Endothelial cell of umbilical vein (primary cell): ENCODE measurements at regions not wholly inside any gene's neighbourhood (a gene's known extent, or its start where the extent isn't known, plus 50 kb on each side); places are given as distances from the start of the nearest gene placed in this dataset.

Experiments
- BruUV-seq: library from RNA; stranded (reverse); fragments of 400-500 nt; replicated peaks from 2 replicates; lab custom pipeline; 2021; lab: Mats Ljungman, UMichigan
- CTCF ChIA-PET: fragments of 300-600, 350-600 bp; sonication (Branson Sonifier 250); formaldehyde crosslinking; loops from one replicate; lab custom pipeline; 2021; ENCODE audit warnings: antibody characterized with exemption, inconsistent platforms; lab: Charles Lee
- POLR2A ChIA-PET: fragments of 300-600, 350-600 bp; sonication (Branson Sonifier 250); formaldehyde crosslinking; loops from one replicate; lab custom pipeline; 2021; ENCODE audit warnings: antibody characterized with exemption, inconsistent platforms; lab: Charles Lee
- DNase-seq: peaks from one replicate; pipeline ENCODE4 v3.0.0-alpha.2; 2011; ENCODE audit warnings: low read depth, low spot score
- FAIRE-seq: peaks from 2 replicates; lab custom pipeline; 2011; peaks lifted over from hg19 to GRCh38; lab: Jason Lieb, UNC
- H2AFZ ChIP-seq: 2 replicates; pipeline ENCODE4 v1.6.0; 2012; ENCODE audit warnings: low read depth, low read length, control low read depth, inconsistent platforms
- H3K27ac ChIP-seq: 2 replicates; pipeline ENCODE4 v1.5.1; 2011; ENCODE audit warnings: low read depth, mild to moderate bottlenecking, control low read depth, low read length, moderate library complexity; ENCODE audit not compliant: insufficient read depth
- H3K27me3 ChIP-seq, 2 experiments: 2 replicates each; pipeline versions ENCODE4 v1.6.0 to v1.6.1; 2011; ENCODE audit warnings: low read length in 2 of 2, mixed read lengths in 1 of 2; ENCODE audit not compliant: control insufficient read depth in 2 of 2, insufficient read depth in 2 of 2
- H3K36me3 ChIP-seq, 2 experiments: 2 replicates in 1 of 2; 3 replicates in 1 of 2; pipeline ENCODE4 v1.5.1; 2011; ENCODE audit warnings: low read length in 2 of 2, mild to moderate bottlenecking in 1 of 2, moderate library complexity in 1 of 2; ENCODE audit not compliant: control insufficient read depth in 2 of 2, insufficient read depth in 2 of 2; ENCODE audit errors: extremely low read depth in 1 of 2
- H3K4me1 ChIP-seq: 3 replicates; pipeline ENCODE4 v1.5.1; 2011; ENCODE audit warnings: mild to moderate bottlenecking, low read length; ENCODE audit not compliant: control insufficient read depth, insufficient read depth; ENCODE audit errors: extremely low read depth
- H3K4me2 ChIP-seq: 2 replicates; pipeline ENCODE4 v1.6.1; 2011; ENCODE audit warnings: low read length, control low read depth, mixed read lengths; ENCODE audit not compliant: insufficient read depth
- H3K4me3 ChIP-seq, 3 experiments: fragments of 200-600 bp in 1 of 3; sonication (generic), shearing (Covaris generic) in 1 of 3; replicated peaks in 1 of 3; 2 replicates each; pipeline ENCODE4 v1.5.1; 2011 to 2016; ENCODE audit warnings: control low read depth in 3 of 3, low read length in 3 of 3, mild to moderate bottlenecking in 2 of 3, inconsistent platforms in 1 of 3, low read depth in 1 of 3, moderate library complexity in 1 of 3; ENCODE audit not compliant: insufficient read depth in 1 of 3
- H3K79me2 ChIP-seq: 2 replicates; pipeline ENCODE4 v1.6.0; 2012; ENCODE audit warnings: low read length, inconsistent platforms; ENCODE audit not compliant: control insufficient read depth, insufficient read depth
- H3K9ac ChIP-seq: replicated peaks from 2 replicates; pipeline ENCODE3; 2011; ENCODE audit warnings: low read length, control low read depth; ENCODE audit not compliant: insufficient read depth; ENCODE audit errors: extremely low read depth
- H3K9me1 ChIP-seq: replicated peaks from 3 replicates; pipeline ENCODE4 v1.6.0; 2011; ENCODE audit warnings: mild to moderate bottlenecking, low read length; ENCODE audit not compliant: control insufficient read depth, insufficient read depth; ENCODE audit errors: extremely low read depth
- H3K9me3 ChIP-seq: replicated peaks from 2 replicates; pipeline ENCODE4 v1.5.1; 2012; ENCODE audit warnings: low read length, inconsistent platforms; ENCODE audit not compliant: control insufficient read depth, insufficient read depth
- H4K20me1 ChIP-seq: replicated peaks from 2 replicates; pipeline ENCODE3; 2011; ENCODE audit warnings: mild to moderate bottlenecking, low read length; ENCODE audit not compliant: control insufficient read depth, insufficient read depth; ENCODE audit errors: extremely low read depth
- EZH2 ChIP-seq: IDR thresholded peaks from 2 replicates; pipeline ENCODE4 v1.6.1; 2012; ENCODE audit warnings: borderline replicate concordance, low read depth, mild to moderate bottlenecking, moderate library complexity, low read length, inconsistent platforms; ENCODE audit not compliant: severe bottlenecking
- FOS ChIP-seq: IDR thresholded peaks from 2 replicates; pipeline ENCODE4 v1.6.1; 2011; ENCODE audit warnings: mild to moderate bottlenecking, low read length, moderate library complexity, borderline replicate concordance; ENCODE audit not compliant: insufficient read depth
- GATA2 ChIP-seq: IDR thresholded peaks from 2 replicates; pipeline ENCODE4 v1.7.0; 2011; ENCODE audit warnings: low read depth, mild to moderate bottlenecking, moderate library complexity, mixed read lengths, low read length; ENCODE audit not compliant: insufficient read length, insufficient read depth
- POLR2A ChIP-seq: IDR thresholded peaks from 2 replicates; pipeline ENCODE4 v1.6.1; 2012; ENCODE audit warnings: low read depth, mild to moderate bottlenecking, control low read depth, low read length
- dilution Hi-C: fragments of 300-500 bp; cut with MboI; formaldehyde crosslinking; loops from one replicate; pipeline ENCODE4 v1.15.0; 2019; ENCODE audit warnings: low sequenced_read_pairs; ENCODE audit not compliant: extremely low pct_ligation_motif_present
- intact Hi-C: fragments of 100-400 bp; cut with micrococcal nuclease; formaldehyde crosslinking; loops from one replicate; pipeline ENCODE4 v1.10.0; 2022
- TF ChIP-seq, protein P1 (sequence below), 2 donors: IDR thresholded peaks; 1 replicate in 1 of 2; 2 replicates in 1 of 2; pipeline ENCODE4 v1.5.1; 2011; ENCODE audit warnings: low read length in 2 of 2, mild to moderate bottlenecking in 2 of 2, moderate library complexity in 2 of 2, control low read depth in 1 of 2, inconsistent platforms in 1 of 2, low read depth in 1 of 2; ENCODE audit not compliant: insufficient read depth in 1 of 2; ENCODE audit errors: extremely low read depth in 1 of 2

DNA sequence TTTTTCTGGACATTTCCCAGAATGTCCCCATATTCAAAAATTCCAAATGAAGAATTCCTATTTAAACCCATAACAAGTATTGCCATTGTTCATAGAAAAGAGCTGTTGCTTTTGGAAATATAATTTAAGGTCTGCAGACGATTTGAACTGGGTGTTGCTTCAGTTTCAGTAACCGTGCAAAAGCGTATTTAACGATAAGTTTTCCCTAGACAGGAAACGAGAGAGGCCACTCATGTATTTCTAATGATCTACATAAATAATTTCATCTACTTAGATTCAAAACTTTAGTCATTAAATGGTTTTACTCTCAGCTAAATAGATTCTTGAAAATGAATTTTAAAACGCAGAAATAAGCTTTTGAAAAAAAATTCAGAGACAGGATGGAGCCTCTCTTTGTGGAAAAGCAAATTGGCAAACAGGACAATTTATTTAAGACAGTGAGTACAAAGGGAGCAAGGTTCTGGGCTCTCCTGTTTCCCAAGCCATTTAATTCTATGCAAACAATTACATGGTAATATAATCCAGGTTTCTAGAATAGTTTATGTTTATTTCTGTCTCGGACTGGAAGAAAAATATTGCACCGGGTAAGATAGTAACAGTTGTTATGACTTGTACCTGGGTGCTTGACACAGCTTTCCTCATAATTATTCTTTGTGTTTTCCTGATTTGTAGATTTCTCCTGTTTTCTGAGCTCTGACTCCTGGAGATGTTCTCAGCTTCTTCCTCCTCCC is 263.0 kb downstream of the BAMBI start:
- no TSS peak for BruUV-seq
- H3K4me3 ChIP-seq = no peak overlapping the region

More for the DNA sequence above, 263.0 kb downstream of the BAMBI start:
- Histone ChIP-seq H3K27me3 (peaks cover 10 to 12% of the 10 kb centered on the region in 2 experiments), H3K36me3 (no peaks in the 10 kb centered on the region), H3K27ac (no peak overlapping the region), H3K9me3 (no peaks in the 10 kb centered on the region), H3K79me2 (no peaks in the 10 kb centered on the region), H2AFZ (no peak overlapping the region), H3K9ac (no peak overlapping the region), H3K9me1 (no peaks in the 10 kb centered on the region), H4K20me1 (no peaks in the 10 kb centered on the region), H3K4me1 (no peaks in the 10 kb centered on the region), H3K4me2 (no peak overlapping the region)
- POLR2A ChIA-PET = no interaction called here
- CTCF ChIA-PET = interaction anchor here (1.4 to 2.4 kb wide), 3 partner anchors 14 to 276 kb away, joined by 3 to 8 read pairs (median 8); no protein-coding TSS in a partner anchor
- dilution Hi-C loops (no loop called here), intact Hi-C loops (no loop called here)
- TF ChIP-seq FOS (no peak), POLR2A (no peak), EZH2 (no peak), GATA2 (no peak)
- TF ChIP-seq, protein P1, sequence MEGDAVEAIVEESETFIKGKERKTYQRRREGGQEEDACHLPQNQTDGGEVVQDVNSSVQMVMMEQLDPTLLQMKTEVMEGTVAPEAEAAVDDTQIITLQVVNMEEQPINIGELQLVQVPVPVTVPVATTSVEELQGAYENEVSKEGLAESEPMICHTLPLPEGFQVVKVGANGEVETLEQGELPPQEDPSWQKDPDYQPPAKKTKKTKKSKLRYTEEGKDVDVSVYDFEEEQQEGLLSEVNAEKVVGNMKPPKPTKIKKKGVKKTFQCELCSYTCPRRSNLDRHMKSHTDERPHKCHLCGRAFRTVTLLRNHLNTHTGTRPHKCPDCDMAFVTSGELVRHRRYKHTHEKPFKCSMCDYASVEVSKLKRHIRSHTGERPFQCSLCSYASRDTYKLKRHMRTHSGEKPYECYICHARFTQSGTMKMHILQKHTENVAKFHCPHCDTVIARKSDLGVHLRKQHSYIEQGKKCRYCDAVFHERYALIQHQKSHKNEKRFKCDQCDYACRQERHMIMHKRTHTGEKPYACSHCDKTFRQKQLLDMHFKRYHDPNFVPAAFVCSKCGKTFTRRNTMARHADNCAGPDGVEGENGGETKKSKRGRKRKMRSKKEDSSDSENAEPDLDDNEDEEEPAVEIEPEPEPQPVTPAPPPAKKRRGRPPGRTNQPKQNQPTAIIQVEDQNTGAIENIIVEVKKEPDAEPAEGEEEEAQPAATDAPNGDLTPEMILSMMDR (IDR thresholded peaks at IDR 0.05; ENCODE audit: extremely low read depth in 1 of 2, insufficient read depth in 1 of 2, low read depth in 1 of 2, low read length in 2 of 2) = no peak
- DNase-seq (no peak), FAIRE-seq (no peak)
